GM12878 (cell line): ENCODE measurements at regions not wholly inside any gene's neighbourhood (a gene's known extent, or its start where the extent isn't known, plus 50 kb on each side); places are given as distances from the start of the nearest gene placed in this dataset.

Experiments used
- ATF2 ChIP-seq: IDR thresholded peaks from 2 replicates; pipeline ENCODE4 v1.6.1; 2012; ENCODE audit warnings: low read length, inconsistent platforms
- CBFB ChIP-seq: IDR thresholded peaks from 2 replicates; pipeline ENCODE4 v1.6.1; 2016; ENCODE audit warnings: antibody characterized with exemption, low read depth
- CHD1 ChIP-seq: IDR thresholded peaks from 2 replicates; pipeline ENCODE4 v1.6.1; 2012; ENCODE audit warnings: low read depth, low read length, improper control_type of control experiment
- CHD4 ChIP-seq: fragments of 200-600 bp; sonication (generic); IDR thresholded peaks from 2 replicates; pipeline ENCODE4 v1.6.1; 2016; ENCODE audit warnings: mild to moderate bottlenecking
- DPF2 ChIP-seq: fragments of 450-650 bp; IDR thresholded peaks from 2 replicates; pipeline ENCODE4 v1.6.1; 2017; ENCODE audit warnings: mild to moderate bottlenecking
- FOS ChIP-seq: IDR thresholded peaks from 3 replicates; pipeline ENCODE4 v1.6.1; 2011; ENCODE audit warnings: borderline replicate concordance; ENCODE audit not compliant: insufficient read length; ENCODE audit errors: extremely low read depth
- FOXM1 ChIP-seq: IDR thresholded peaks from 2 replicates; pipeline ENCODE4 v1.6.1; 2012; ENCODE audit warnings: low read depth, mild to moderate bottlenecking, inconsistent platforms, low read length, moderate library complexity
- GABPA ChIP-seq: IDR thresholded peaks from 2 replicates; pipeline ENCODE4 v1.6.1; 2014; ENCODE audit warnings: antibody characterized with exemption, low read depth, mild to moderate bottlenecking, inconsistent platforms
- HDAC6 ChIP-seq: fragments of 200-600 bp; sonication (generic); IDR thresholded peaks from one replicate; pipeline ENCODE4 v1.8.0; 2017; ENCODE audit warnings: antibody characterized with exemption; ENCODE audit not compliant: unreplicated experiment
- IKZF1 ChIP-seq: fragments of 450-650 bp; conservative IDR thresholded peaks from 2 replicates; pipeline ENCODE4 v1.6.1; 2017; ENCODE audit warnings: antibody characterized with exemption, mild to moderate bottlenecking
- IRF5 ChIP-seq: fragments of 450-650 bp; IDR thresholded peaks from 2 replicates; pipeline ENCODE4 v1.6.1; 2017; ENCODE audit warnings: borderline replicate concordance
- MAX ChIP-seq: IDR thresholded peaks from 2 replicates; pipeline ENCODE4 v1.6.1; 2012; ENCODE audit warnings: low read depth, low read length, improper control_type of control experiment
- POLR2AphosphoS2 ChIP-seq: IDR thresholded peaks from 2 replicates; pipeline ENCODE4 v1.6.1; 2011; ENCODE audit warnings: low read depth, mild to moderate bottlenecking, low read length, improper control_type of control experiment, moderate library complexity
- PRDM15 ChIP-seq: fragments of 450-650 bp; formaldehyde crosslinking; IDR thresholded peaks from 2 replicates; pipeline ENCODE4 v1.4.0; 2020; ENCODE audit warnings: mild to moderate bottlenecking, moderate library complexity
- RAD51 ChIP-seq: fragments of 450-650 bp; IDR thresholded peaks from 2 replicates; pipeline ENCODE4 v1.6.1; 2016; ENCODE audit warnings: moderate library complexity, mild to moderate bottlenecking, inconsistent platforms
- SMC3 ChIP-seq: IDR thresholded peaks from 2 replicates; pipeline ENCODE4 v1.6.1; 2011; ENCODE audit warnings: low read length, improper control_type of control experiment, borderline replicate concordance
- SP1 ChIP-seq: IDR thresholded peaks from one replicate; pipeline ENCODE4 v1.6.1; 2011; ENCODE audit warnings: low read depth, low read length
- SPI1 ChIP-seq: IDR thresholded peaks from 2 replicates; pipeline ENCODE4 v1.6.1; 2011; ENCODE audit warnings: low read depth, mild to moderate bottlenecking, low read length, moderate library complexity, borderline replicate concordance; ENCODE audit not compliant: insufficient read depth
- SREBF1 ChIP-seq: IDR thresholded peaks from 2 replicates; pipeline ENCODE4 v1.6.1; 2012; ENCODE audit warnings: mild to moderate bottlenecking, low read length
- SUZ12 ChIP-seq: fragments of 200-600 bp; sonication (generic); IDR thresholded peaks from one replicate; pipeline ENCODE4 v1.6.1; 2018; ENCODE audit warnings: antibody characterized with exemption, mild to moderate bottlenecking; ENCODE audit not compliant: unreplicated experiment
- TARDBP ChIP-seq: IDR thresholded peaks from 2 replicates; pipeline ENCODE4 v1.6.1; 2016; ENCODE audit warnings: borderline replicate concordance
- TCF7 ChIP-seq: IDR thresholded peaks from 2 replicates; pipeline ENCODE4 v1.6.1; 2014; ENCODE audit warnings: antibody characterized with exemption, borderline replicate concordance
- YY1 ChIP-seq: IDR thresholded peaks from 2 replicates; pipeline ENCODE4 v1.6.1; 2011; ENCODE audit warnings: low read depth, mild to moderate bottlenecking, low read length
- ZBTB33 ChIP-seq: fragments of 450-650 bp; IDR thresholded peaks from 2 replicates; pipeline ENCODE4 v1.6.1; 2017; ENCODE audit warnings: mild to moderate bottlenecking
- ZSCAN29 ChIP-seq: fragments of 450-650 bp; IDR thresholded peaks from 2 replicates; pipeline ENCODE4 v1.6.1; 2017; ENCODE audit warnings: mild to moderate bottlenecking, moderate library complexity
- ZZZ3 ChIP-seq: IDR thresholded peaks from 2 replicates; pipeline ENCODE4 v1.6.1; 2011; ENCODE audit warnings: low read depth; ENCODE audit not compliant: control insufficient read depth, insufficient read length

- no peak for TF ChIP-seq PRDM15 (CRISPR knock-in tag)
- TF ChIP-seq SPI1 = no peak
- TF ChIP-seq GABPA = no peak
- TF ChIP-seq IKZF1 = 0 out of 2 replicates have a peak, but pooled peaks have one; percentile 12
- no peak for TF ChIP-seq ZSCAN29
- TF ChIP-seq YY1 = 0 out of 2 replicates have a peak, but pooled peaks have one; percentile 16
- TF ChIP-seq SUZ12 = no peak
- 0 out of 2 replicates have a peak, but pooled peaks have one; percentile 57 for TF ChIP-seq FOXM1
- no peak for TF ChIP-seq TARDBP
- peak; percentile 68; the same call in 1 of the 2 replicates for TF ChIP-seq CBFB
- TF ChIP-seq IRF5 = no peak
- TF ChIP-seq MAX = no peak
- TF ChIP-seq SMC3 = no peak
- TF ChIP-seq CHD1 = no peak
- peak; percentile 62 for TF ChIP-seq ATF2
- TF ChIP-seq DPF2 = no peak
- TF ChIP-seq CHD4 = no peak
- peak; percentile 67; the same call in 1 of the 2 replicates for TF ChIP-seq TCF7
- TF ChIP-seq HDAC6 = no peak
- no peak for TF ChIP-seq FOS
- TF ChIP-seq ZBTB33 = no peak
- TF ChIP-seq SP1 = no peak
- no peak for TF ChIP-seq POLR2AphosphoS2
- no peak for TF ChIP-seq ZZZ3
- TF ChIP-seq SREBF1 = no peak
- TF ChIP-seq RAD51 = no peak
Measured at GRCh38 chr10:83603708-83604107, 535.6 kb upstream of the GHITM start (continued).
